ENCODE measurements at regions not wholly inside any gene's neighbourhood (a gene's known extent, or its start where the extent isn't known, plus 50 kb on each side); places are given as distances from the start of the nearest gene placed in this dataset.

DNA sequence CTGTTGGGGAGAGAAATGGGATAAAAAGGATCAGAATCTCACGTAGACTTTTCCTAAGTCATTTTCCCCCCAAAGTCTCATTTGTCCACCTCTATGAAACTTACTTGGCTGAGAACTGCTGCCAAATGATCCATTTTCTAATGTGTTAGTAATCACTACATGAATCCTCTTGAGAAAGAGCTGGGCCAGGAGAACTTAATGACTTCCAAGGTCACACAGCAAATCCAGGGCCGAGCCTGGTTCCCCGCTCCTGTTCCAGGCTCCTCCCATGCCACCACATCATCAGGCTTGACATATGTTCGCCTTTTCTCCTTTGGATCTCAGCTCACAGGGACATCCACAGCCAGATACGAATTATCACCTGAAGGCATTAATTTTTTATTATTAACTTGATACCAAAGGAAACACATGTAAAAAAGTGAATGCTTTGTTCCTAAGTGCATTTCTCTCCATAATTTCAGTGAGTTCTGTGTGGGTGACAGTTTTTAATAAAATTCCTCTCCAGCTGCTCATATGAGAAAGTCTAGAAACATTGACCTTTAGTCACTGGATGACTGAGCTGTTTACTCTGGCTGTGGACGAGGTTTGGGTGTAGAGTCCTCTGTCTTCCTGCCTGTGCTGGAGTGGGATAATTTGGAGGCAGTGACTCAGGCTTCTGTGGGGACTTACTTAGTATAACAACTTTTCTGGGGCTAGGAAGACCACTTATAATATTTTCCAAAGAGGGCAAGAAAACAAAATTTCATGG, 276.3 kb downstream of the PAX1 start (continued):
- TF ChIP-seq, protein P1, sequence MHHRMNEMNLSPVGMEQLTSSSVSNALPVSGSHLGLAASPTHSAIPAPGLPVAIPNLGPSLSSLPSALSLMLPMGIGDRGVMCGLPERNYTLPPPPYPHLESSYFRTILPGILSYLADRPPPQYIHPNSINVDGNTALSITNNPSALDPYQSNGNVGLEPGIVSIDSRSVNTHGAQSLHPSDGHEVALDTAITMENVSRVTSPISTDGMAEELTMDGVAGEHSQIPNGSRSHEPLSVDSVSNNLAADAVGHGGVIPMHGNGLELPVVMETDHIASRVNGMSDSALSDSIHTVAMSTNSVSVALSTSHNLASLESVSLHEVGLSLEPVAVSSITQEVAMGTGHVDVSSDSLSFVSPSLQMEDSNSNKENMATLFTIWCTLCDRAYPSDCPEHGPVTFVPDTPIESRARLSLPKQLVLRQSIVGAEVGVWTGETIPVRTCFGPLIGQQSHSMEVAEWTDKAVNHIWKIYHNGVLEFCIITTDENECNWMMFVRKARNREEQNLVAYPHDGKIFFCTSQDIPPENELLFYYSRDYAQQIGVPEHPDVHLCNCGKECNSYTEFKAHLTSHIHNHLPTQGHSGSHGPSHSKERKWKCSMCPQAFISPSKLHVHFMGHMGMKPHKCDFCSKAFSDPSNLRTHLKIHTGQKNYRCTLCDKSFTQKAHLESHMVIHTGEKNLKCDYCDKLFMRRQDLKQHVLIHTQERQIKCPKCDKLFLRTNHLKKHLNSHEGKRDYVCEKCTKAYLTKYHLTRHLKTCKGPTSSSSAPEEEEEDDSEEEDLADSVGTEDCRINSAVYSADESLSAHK (CRISPR knock-in tag; IDR thresholded peaks at IDR 0.05; ENCODE audit: borderline replicate concordance), result no peak
- peak; percentile 28; the same call in 1 of the 2 replicates for TF ChIP-seq HDAC2 (CRISPR knock-in tag; IDR thresholded peaks at IDR 0.05)
- TF ChIP-seq EP300 (IDR thresholded peaks at IDR 0.05; ENCODE audit: low read depth in 2 of 2, low read length in 2 of 2), result peak in 1 of 2 experiments; percentile 52; a peak in 1 of 4 replicates
- no peak for TF ChIP-seq EP300 (CRISPR knock-in tag; IDR thresholded peaks at IDR 0.05; ENCODE audit: borderline replicate concordance)
- no peak for TF ChIP-seq SOX13 (IDR thresholded peaks at IDR 0.05)
- TF ChIP-seq SOX13 (CRISPR knock-in tag; conservative IDR thresholded peaks at IDR 0.05 in 1 of 2, IDR thresholded peaks at IDR 0.05 in 1 of 2), result 0 out of 4 replicates have a peak, but pooled peaks of 1 of the 2 experiments have one; percentile 8
- no peak for TF ChIP-seq ZNF605 (CRISPR knock-in tag; IDR thresholded peaks at IDR 0.05)

DNA sequence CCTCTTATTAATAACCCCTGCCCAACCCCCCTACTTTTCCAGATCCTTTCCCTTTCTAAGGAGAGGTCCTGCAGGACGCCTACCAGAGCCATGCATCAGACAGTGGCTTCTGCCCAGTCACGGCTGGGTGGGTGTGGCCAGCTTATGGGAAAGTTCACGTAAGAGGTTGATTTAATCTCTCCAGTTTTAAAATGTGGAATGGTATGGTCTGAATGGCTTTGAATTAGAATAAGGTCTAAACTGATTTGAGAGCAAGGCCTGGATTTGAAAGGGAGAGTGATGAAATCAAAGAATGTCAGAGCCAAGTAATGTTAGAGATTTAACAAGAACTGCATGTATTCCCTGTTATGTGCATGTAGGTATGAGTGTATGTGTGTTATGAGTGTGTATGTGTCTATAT, 275.7 kb downstream of the PAX1 start:
- in situ Hi-C loops (cut with HindIII; ENCODE audit: extremely low pct_ligation_motif_present, low pct_unique_long_range_greater_than_20kb) (no loop called here), intact Hi-C loops (cut with micrococcal nuclease; ENCODE audit: unreplicated experiment) (loop anchor here (10.0 kb wide), 1 partner anchor 56 kb away; no protein-coding TSS in a partner anchor)
- no peaks in the 10 kb centered on the region for H3K27me3 ChIP-seq (ENCODE audit: control insufficient read depth in 1 of 2, insufficient read depth in 2 of 2, low read length in 2 of 2)
- ChIA-PET POLR2A (no interaction called here), CTCF (ENCODE audit: low intra/inter-chr PET ratio, low total read pairs) (no interaction called here)
- H3K4me3 ChIP-seq (replicated peaks in 1 of 3; ENCODE audit: insufficient read depth in 1 of 3, low read depth in 2 of 3, low read length in 3 of 3), result no peak overlapping the region
- no peak overlapping the region for H2AFZ ChIP-seq (ENCODE audit: low read length)
- H3K36me3 ChIP-seq (replicated peaks in 1 of 2; ENCODE audit: control insufficient read depth in 1 of 2, insufficient read depth in 2 of 2, low read length in 2 of 2), result no peaks in the 10 kb centered on the region
- no peak overlapping the region for H3K9ac ChIP-seq (ENCODE audit: insufficient read depth, low read depth, low read length)
- no peaks in the 10 kb centered on the region for H4K20me1 ChIP-seq (ENCODE audit: insufficient read depth, low read length)
- no peak for DNase-seq (ENCODE audit: low spot score)
- BruUV-seq (replicated peaks), result no TSS peak
- FAIRE-seq, result no peak
- H3K79me2 ChIP-seq (ENCODE audit: insufficient read depth, low read length), result no peaks in the 10 kb centered on the region
- H3K4me1 ChIP-seq (ENCODE audit: insufficient read depth, low read length), result peaks cover 21% of the 10 kb centered on the region
- H3K9me3 ChIP-seq (ENCODE audit: low read length), result no peaks in the 10 kb centered on the region
- peak overlapping the region; percentile 48 for H3K4me2 ChIP-seq (ENCODE audit: low read depth, low read length)
- 24% methylated on average over 3 of the region's 3 CpGs for WGBS (ENCODE audit: low lambda C conversion rate)
- no peak for ATAC-seq
- no peak for TF ChIP-seq MIXL1 (CRISPR knock-in tag; IDR thresholded peaks at IDR 0.05)
- TF ChIP-seq KAT2B (IDR thresholded peaks at IDR 0.05; ENCODE audit: borderline replicate concordance, low read depth, low read length), result no peak
- TF ChIP-seq STAT5B (CRISPR knock-in tag; IDR thresholded peaks at IDR 0.05), result no peak
- no peak for TF ChIP-seq SUZ12 (IDR thresholded peaks at IDR 0.05; ENCODE audit: low read depth, low read length)
- no peak for TF ChIP-seq SOX5 (CRISPR knock-in tag; IDR thresholded peaks at IDR 0.05; ENCODE audit: borderline replicate concordance)
- no peak for TF ChIP-seq ZNF660 (CRISPR knock-in tag; IDR thresholded peaks at IDR 0.05; ENCODE audit: borderline replicate concordance, low read depth)
- 0 out of 2 replicates have a peak, but pooled peaks have one; percentile 54 for TF ChIP-seq PLRG1 (conservative IDR thresholded peaks at IDR 0.05)
- TF ChIP-seq, protein P2, sequence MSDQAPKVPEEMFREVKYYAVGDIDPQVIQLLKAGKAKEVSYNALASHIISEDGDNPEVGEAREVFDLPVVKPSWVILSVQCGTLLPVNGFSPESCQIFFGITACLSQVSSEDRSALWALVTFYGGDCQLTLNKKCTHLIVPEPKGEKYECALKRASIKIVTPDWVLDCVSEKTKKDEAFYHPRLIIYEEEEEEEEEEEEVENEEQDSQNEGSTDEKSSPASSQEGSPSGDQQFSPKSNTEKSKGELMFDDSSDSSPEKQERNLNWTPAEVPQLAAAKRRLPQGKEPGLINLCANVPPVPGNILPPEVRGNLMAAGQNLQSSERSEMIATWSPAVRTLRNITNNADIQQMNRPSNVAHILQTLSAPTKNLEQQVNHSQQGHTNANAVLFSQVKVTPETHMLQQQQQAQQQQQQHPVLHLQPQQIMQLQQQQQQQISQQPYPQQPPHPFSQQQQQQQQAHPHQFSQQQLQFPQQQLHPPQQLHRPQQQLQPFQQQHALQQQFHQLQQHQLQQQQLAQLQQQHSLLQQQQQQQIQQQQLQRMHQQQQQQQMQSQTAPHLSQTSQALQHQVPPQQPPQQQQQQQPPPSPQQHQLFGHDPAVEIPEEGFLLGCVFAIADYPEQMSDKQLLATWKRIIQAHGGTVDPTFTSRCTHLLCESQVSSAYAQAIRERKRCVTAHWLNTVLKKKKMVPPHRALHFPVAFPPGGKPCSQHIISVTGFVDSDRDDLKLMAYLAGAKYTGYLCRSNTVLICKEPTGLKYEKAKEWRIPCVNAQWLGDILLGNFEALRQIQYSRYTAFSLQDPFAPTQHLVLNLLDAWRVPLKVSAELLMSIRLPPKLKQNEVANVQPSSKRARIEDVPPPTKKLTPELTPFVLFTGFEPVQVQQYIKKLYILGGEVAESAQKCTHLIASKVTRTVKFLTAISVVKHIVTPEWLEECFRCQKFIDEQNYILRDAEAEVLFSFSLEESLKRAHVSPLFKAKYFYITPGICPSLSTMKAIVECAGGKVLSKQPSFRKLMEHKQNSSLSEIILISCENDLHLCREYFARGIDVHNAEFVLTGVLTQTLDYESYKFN (CRISPR knock-in tag; conservative IDR thresholded peaks at IDR 0.05), result no peak
- H3K27ac ChIP-seq (ENCODE audit: extremely low read length, insufficient read depth, low read length), result peak overlapping the region; percentile 8

Measured in HepG2 (cell line).